Right lobe of liver (tissue), 6 donors: ENCODE measurements at regions not wholly inside any gene's neighbourhood (a gene's known extent, or its start where the extent isn't known, plus 50 kb on each side); places are given as distances from the start of the nearest gene placed in this dataset.

ENCODE experiments used
- ATAC-seq, 4 donors: fragments of 200-7000 bp; cut with Tn5 transposase; one replicate each; pipeline ENCODE4 v1.9.1; 2020; ENCODE audit warnings: mild to moderate bottlenecking in 4 of 4, moderate library complexity in 4 of 4
- DNase-seq, 3 donors: peaks; one replicate each; pipeline ENCODE4 v3.0.0-alpha.2; 2020
- H3K27ac ChIP-seq, 3 donors: fragments of 200-600 bp; one replicate each; pipeline ENCODE4 v1.8.0; 2022
- H3K27me3 ChIP-seq, 2 donors: fragments of 200-600 bp; one replicate each; pipeline ENCODE4 v1.8.0; 2022
- H3K36me3 ChIP-seq, 4 donors: fragments of 200-600 bp; sonication (generic) in 1 of 4; one replicate each; pipeline versions ENCODE4 v1.5.1 to v1.8.0; 2017 to 2022; ENCODE audit warnings: control low read depth in 1 of 4
- H3K4me1 ChIP-seq, 4 donors: fragments of 200-600 bp; sonication (generic) in 1 of 4; one replicate each; pipeline versions ENCODE4 v1.5.1 to v1.8.0; 2017 to 2022; ENCODE audit warnings: control low read depth in 1 of 4
- H3K4me3 ChIP-seq, 3 donors: fragments of 200-600 bp; one replicate each; pipeline ENCODE4 v1.8.0; 2022
- H3K9me3 ChIP-seq, 4 donors: fragments of 200-600 bp; sonication (generic) in 1 of 4; one replicate each; pipeline versions ENCODE4 v1.5.1 to v1.8.0; 2017 to 2022; ENCODE audit warnings: control low read depth in 1 of 4
- CTCF ChIP-seq, 4 donors: fragments of 200-600 bp in 3 of 4; fragments of 450-650 bp in 1 of 4; IDR thresholded peaks; one replicate each; pipeline versions ENCODE4 v1.5.1 to v1.8.0; 2016 to 2022; ENCODE audit warnings: antibody characterized with exemption in 4 of 4, mild to moderate bottlenecking in 2 of 4
- POLR2A ChIP-seq: fragments of 450-650 bp; IDR thresholded peaks from one replicate; pipeline ENCODE4 v1.6.1; 2017; ENCODE audit warnings: antibody characterized with exemption, mild to moderate bottlenecking
- WGBS: methylation state at CpG from one replicate; pipeline ENCODE4 v1.1.6; 2018; ENCODE audit warnings: low coverage, low lambda C conversion rate; ENCODE audit not compliant: insufficient coverage; ENCODE audit errors: missing lambda C conversion rate; 5-methylcytosine and 5-hydroxymethylcytosine counted together
- intact Hi-C, 2 donors: fragments of 100-400 bp; cut with DNase I; formaldehyde crosslinking; loops; one replicate each; pipeline versions ENCODE4 v1.11.2 to v1.14.1; 2022
- donor health status: DM: no; HTN: yes; CAD: no.
- donor health status: DM: no; HTN: no; CAD: no.
- donor health status: DM: no; HTN: no; CAD: no.
- donor health status: DM: no; HTN: yes; CAD: no.
- donor health status: DM: no; HTN: yes; CAD: no.

- TF ChIP-seq CTCF (IDR thresholded peaks at IDR 0.05) (no peak), POLR2A (no peak)
- no peaks in the 10 kb centered on the region for H3K4me1 ChIP-seq
- H3K4me3 ChIP-seq = no peak overlapping the region
- ATAC-seq (no peak), DNase-seq (no peak)
- no peaks in the 10 kb centered on the region for H3K9me3 ChIP-seq
- H3K36me3 ChIP-seq = no peaks in the 10 kb centered on the region
- no peak overlapping the region for H3K27ac ChIP-seq
- H3K27me3 ChIP-seq = no peaks in the 10 kb centered on the region
- intact Hi-C loops = no loop called here
- 92% methylated on average over 1 of the region's 1 CpG for WGBS
These were observed 127.0 kb upstream of the DUSP22 start for GRCh38 chr6:165263-165662.

GRCh38 chr6:165906-166305, 126.4 kb upstream of the DUSP22 start:
- Histone ChIP-seq H3K9me3 (no peaks in the 10 kb centered on the region), H3K27me3 (no peaks in the 10 kb centered on the region), H3K36me3 (no peaks in the 10 kb centered on the region), H3K27ac (no peak overlapping the region), H3K4me1 (no peaks in the 10 kb centered on the region), H3K4me3 (no peak overlapping the region)
- no peak for DNase-seq
- TF ChIP-seq CTCF (IDR thresholded peaks at IDR 0.05) = no peak
- no peak for TF ChIP-seq POLR2A
- intact Hi-C loops = no loop called here
- no peak for ATAC-seq

GRCh38 chr6:168865-169455, 123.3 kb upstream of the DUSP22 start:
- 22% methylated on average over 3 of the region's 3 CpGs for WGBS
- DNase-seq (no peak), ATAC-seq (peak; percentile 62 to 77 (median 70))
- intact Hi-C loops = no loop called here
- Histone ChIP-seq H3K4me1 (no peaks in the 10 kb centered on the region), H3K27me3 (no peaks in the 10 kb centered on the region), H3K4me3 (no peak overlapping the region), H3K27ac (no peak overlapping the region), H3K9me3 (no peaks in the 10 kb centered on the region), H3K36me3 (no peaks in the 10 kb centered on the region)
- TF ChIP-seq POLR2A (no peak), CTCF (IDR thresholded peaks at IDR 0.05) (peak; percentile 60 to 70 (median 67))

GRCh38 chr6:174036-174435, 118.3 kb upstream of the DUSP22 start:
- no peaks in the 10 kb centered on the region for H3K4me1 ChIP-seq
- no peaks in the 10 kb centered on the region for H3K27me3 ChIP-seq
- no peak for TF ChIP-seq CTCF (IDR thresholded peaks at IDR 0.05)
- no peak for TF ChIP-seq POLR2A
- no peaks in the 10 kb centered on the region for H3K36me3 ChIP-seq
- WGBS = 78% methylated on average over 1 of the region's 1 CpG
- no peaks in the 10 kb centered on the region for H3K9me3 ChIP-seq
- DNase-seq (no peak), ATAC-seq (no peak)
- intact Hi-C loops = no loop called here
- no peak overlapping the region for H3K27ac ChIP-seq
- H3K4me3 ChIP-seq = no peak overlapping the region

- Histone ChIP-seq H3K27me3 (no peaks in the 10 kb centered on the region), H3K4me1 (no peaks in the 10 kb centered on the region), H3K36me3 (no peaks in the 10 kb centered on the region), H3K9me3 (no peaks in the 10 kb centered on the region), H3K4me3 (no peak overlapping the region), H3K27ac (no peak overlapping the region)
- TF ChIP-seq POLR2A = no peak
- TF ChIP-seq CTCF (IDR thresholded peaks at IDR 0.05) = no peak
- ATAC-seq (no peak), DNase-seq (no peak)
- intact Hi-C loops = no loop called here
- WGBS = 51% methylated on average over 2 of the region's 2 CpGs
These were observed 116.6 kb upstream of the DUSP22 start for GRCh38 chr6:175680-176079.
